K562 (cell line): ENCODE measurements at regions not wholly inside any gene's neighbourhood (a gene's known extent, or its start where the extent isn't known, plus 50 kb on each side); places are given as distances from the start of the nearest gene placed in this dataset.

Source experiments
- DPF2 ChIP-seq: fragments of 450-650 bp; IDR thresholded peaks from 2 replicates; pipeline ENCODE4 v1.6.1; 2016
- E2F3 ChIP-seq: fragments of 250-450 bp; sonication (Bioruptor Pico); IDR thresholded peaks from 2 replicates; pipeline ENCODE4 v1.4.0; 2020; ENCODE audit warnings: mild to moderate bottlenecking
- GABPA ChIP-seq: fragments of 200-800 bp; sonication (Bioruptor generic); conservative IDR thresholded peaks from 2 replicates; pipeline ENCODE4 v1.6.1; 2016; ENCODE audit warnings: low read depth, missing genetic modification characterization, missing compliant biosample characterization
- MAFK ChIP-seq: IDR thresholded peaks from 2 replicates; pipeline ENCODE4 v1.6.1; 2011; ENCODE audit warnings: low read length, improper control_type of control experiment
- MTF1 ChIP-seq: fragments of 250-450 bp; sonication (Bioruptor Pico); IDR thresholded peaks from 2 replicates; pipeline ENCODE4 v1.9.0; 2021; ENCODE audit warnings: moderate library complexity, mild to moderate bottlenecking, inconsistent platforms, borderline replicate concordance
- POLR3G ChIP-seq: IDR thresholded peaks from 2 replicates; pipeline ENCODE4 v1.6.1; 2011; ENCODE audit not compliant: insufficient read length, insufficient replicate concordance; ENCODE audit errors: extremely low read depth
- SMARCE1 ChIP-seq: fragments of 450-650 bp; IDR thresholded peaks from 2 replicates; pipeline ENCODE4 v1.7.1; 2016; ENCODE audit warnings: mild to moderate bottlenecking
- SRF ChIP-seq, 2 experiments: fragments of 250-450, 450-650 bp in 1 of 2; sonication (Bioruptor Pico) in 1 of 2; sonication (generic) in 1 of 2; formaldehyde crosslinking; IDR thresholded peaks; 2 replicates each; pipeline versions ENCODE4 v1.5.0 to v1.5.1; 2020 to 2022; ENCODE audit warnings: mild to moderate bottlenecking in 1 of 2, missing genetic modification reagents in 1 of 2
- TRIM25 ChIP-seq: fragments of 450-650 bp; IDR thresholded peaks from 2 replicates; pipeline ENCODE4 v1.7.0; 2016; ENCODE audit warnings: borderline replicate concordance
- USF1 ChIP-seq: sonication (generic); formaldehyde crosslinking; IDR thresholded peaks from 2 replicates; pipeline ENCODE4 v1.9.0; 2022; ENCODE audit warnings: mild to moderate bottlenecking, missing genetic modification reagents
- YY1 ChIP-seq, 3 experiments: IDR thresholded peaks; 2 replicates each; pipeline ENCODE4 v1.6.1; 2011; ENCODE audit warnings: low read length in 2 of 3, mild to moderate bottlenecking in 2 of 3, moderate library complexity in 2 of 3, borderline replicate concordance in 1 of 3, control low read depth in 1 of 3, low read depth in 1 of 3; ENCODE audit not compliant: insufficient read depth in 3 of 3, insufficient replicate concordance in 2 of 3, control insufficient read depth in 1 of 3, insufficient read length in 1 of 3; ENCODE audit errors: extremely low read depth in 1 of 3
- ZFPM2 ChIP-seq: fragments of 250-450 bp; sonication (Bioruptor Pico); IDR thresholded peaks from 2 replicates; pipeline ENCODE4 v1.5.1; 2022; ENCODE audit warnings: mild to moderate bottlenecking
- ZKSCAN8 ChIP-seq: fragments of 200-800 bp; sonication (Bioruptor generic); IDR thresholded peaks from 2 replicates; pipeline ENCODE4 v1.6.1; 2016; ENCODE audit warnings: missing genetic modification characterization, missing compliant biosample characterization
- ZNF232 ChIP-seq: sonication (generic); formaldehyde crosslinking; IDR thresholded peaks from 2 replicates; pipeline ENCODE4 v1.8.0; 2022; ENCODE audit warnings: mild to moderate bottlenecking, missing genetic modification reagents
- ZNF263 ChIP-seq: sonication (generic); formaldehyde crosslinking; IDR thresholded peaks from 2 replicates; pipeline ENCODE4 v1.8.0; 2022; ENCODE audit warnings: mild to moderate bottlenecking, missing genetic modification reagents, borderline replicate concordance
- ZNF444 ChIP-seq: fragments of 250-450 bp; sonication (Bioruptor Pico); IDR thresholded peaks from 2 replicates; pipeline ENCODE4 v1.4.0; 2020; ENCODE audit warnings: mild to moderate bottlenecking, moderate library complexity
- ZNF551 ChIP-seq: fragments of 250-450 bp; sonication (Bioruptor Pico); IDR thresholded peaks from 2 replicates; pipeline ENCODE4 v1.5.0; 2021; ENCODE audit warnings: mild to moderate bottlenecking, moderate library complexity
- ZNF75A ChIP-seq: fragments of 450-650 bp; formaldehyde crosslinking; IDR thresholded peaks from 2 replicates; pipeline ENCODE4 v1.4.0; 2020; ENCODE audit warnings: mild to moderate bottlenecking
- ZNF76 ChIP-seq: fragments of 250-450 bp; sonication (Bioruptor Pico); IDR thresholded peaks from 2 replicates; pipeline ENCODE4 v1.4.0; 2020; ENCODE audit warnings: mild to moderate bottlenecking, moderate library complexity, borderline replicate concordance
- ZNF77 ChIP-seq: fragments of 250-450 bp; sonication (Bioruptor Pico); IDR thresholded peaks from 2 replicates; pipeline ENCODE4 v1.5.0; 2020
- TF ChIP-seq, protein P1 (sequence below): fragments of 250-450 bp; sonication (Bioruptor Pico); IDR thresholded peaks from 2 replicates; pipeline ENCODE4 v1.5.0; 2022; ENCODE audit warnings: mild to moderate bottlenecking
- TF ChIP-seq, protein P2 (sequence below): IDR thresholded peaks from 3 replicates; pipeline ENCODE4 v1.6.1; 2011; ENCODE audit warnings: borderline replicate concordance, mild to moderate bottlenecking, moderate library complexity; ENCODE audit not compliant: insufficient read length; ENCODE audit errors: extremely low read depth

DNA sequence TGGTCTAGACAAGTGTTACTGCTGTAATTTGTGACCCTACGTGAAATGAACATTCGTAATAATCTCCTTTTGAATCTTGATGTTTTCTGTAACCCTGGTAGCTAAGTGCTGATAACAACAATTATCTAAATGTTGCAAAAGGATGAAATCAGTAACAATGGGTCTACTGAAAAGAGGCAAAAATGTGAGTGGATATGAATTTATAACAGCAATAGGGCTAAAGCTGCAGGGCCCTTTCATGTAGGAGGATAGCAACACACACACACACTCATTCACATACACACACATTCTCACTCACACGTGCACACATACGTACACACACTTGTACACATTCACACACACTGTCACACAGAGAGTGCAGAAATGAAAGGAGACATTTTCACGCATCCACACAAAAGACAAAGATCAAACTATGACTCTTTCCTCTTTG lies 200.8 kb upstream of the NEBL start (continued):
- TF ChIP-seq SMARCE1: no peak
- TF ChIP-seq MTF1 (CRISPR knock-in tag): no peak
- TF ChIP-seq ZNF444: no peak
- TF ChIP-seq ZNF77: no peak
- no peak for TF ChIP-seq MAFK
- no peak for TF ChIP-seq ZNF263 (CRISPR knock-in tag)
- TF ChIP-seq YY1 (IDR thresholded peaks at IDR 0.05; ENCODE audit: borderline replicate concordance in 1 of 3, control insufficient read depth in 1 of 3, extremely low read depth in 1 of 3, insufficient read depth in 3 of 3, insufficient read length in 1 of 3, insufficient replicate concordance in 2 of 3, low read depth in 1 of 3, low read length in 2 of 3): no peak
- no peak for TF ChIP-seq TRIM25
- no peak for TF ChIP-seq USF1 (CRISPR knock-in tag)
- TF ChIP-seq E2F3 (CRISPR knock-in tag): no peak
- TF ChIP-seq SRF (CRISPR knock-in tag; IDR thresholded peaks at IDR 0.05): peak in 1 of 2 experiments; percentile 65; a peak in 1 of 4 replicates
- TF ChIP-seq ZFPM2 (CRISPR knock-in tag): 0 out of 2 replicates have a peak, but pooled peaks have one; percentile 41
- TF ChIP-seq, protein P1, sequence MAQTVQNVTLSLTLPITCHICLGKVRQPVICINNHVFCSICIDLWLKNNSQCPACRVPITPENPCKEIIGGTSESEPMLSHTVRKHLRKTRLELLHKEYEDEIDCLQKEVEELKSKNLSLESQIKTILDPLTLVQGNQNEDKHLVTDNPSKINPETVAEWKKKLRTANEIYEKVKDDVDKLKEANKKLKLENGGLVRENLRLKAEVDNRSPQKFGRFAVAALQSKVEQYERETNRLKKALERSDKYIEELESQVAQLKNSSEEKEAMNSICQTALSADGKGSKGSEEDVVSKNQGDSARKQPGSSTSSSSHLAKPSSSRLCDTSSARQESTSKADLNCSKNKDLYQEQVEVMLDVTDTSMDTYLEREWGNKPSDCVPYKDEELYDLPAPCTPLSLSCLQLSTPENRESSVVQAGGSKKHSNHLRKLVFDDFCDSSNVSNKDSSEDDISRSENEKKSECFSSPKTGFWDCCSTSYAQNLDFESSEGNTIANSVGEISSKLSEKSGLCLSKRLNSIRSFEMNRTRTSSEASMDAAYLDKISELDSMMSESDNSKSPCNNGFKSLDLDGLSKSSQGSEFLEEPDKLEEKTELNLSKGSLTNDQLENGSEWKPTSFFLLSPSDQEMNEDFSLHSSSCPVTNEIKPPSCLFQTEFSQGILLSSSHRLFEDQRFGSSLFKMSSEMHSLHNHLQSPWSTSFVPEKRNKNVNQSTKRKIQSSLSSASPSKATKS (CRISPR knock-in tag): no peak
- TF ChIP-seq, protein P2, sequence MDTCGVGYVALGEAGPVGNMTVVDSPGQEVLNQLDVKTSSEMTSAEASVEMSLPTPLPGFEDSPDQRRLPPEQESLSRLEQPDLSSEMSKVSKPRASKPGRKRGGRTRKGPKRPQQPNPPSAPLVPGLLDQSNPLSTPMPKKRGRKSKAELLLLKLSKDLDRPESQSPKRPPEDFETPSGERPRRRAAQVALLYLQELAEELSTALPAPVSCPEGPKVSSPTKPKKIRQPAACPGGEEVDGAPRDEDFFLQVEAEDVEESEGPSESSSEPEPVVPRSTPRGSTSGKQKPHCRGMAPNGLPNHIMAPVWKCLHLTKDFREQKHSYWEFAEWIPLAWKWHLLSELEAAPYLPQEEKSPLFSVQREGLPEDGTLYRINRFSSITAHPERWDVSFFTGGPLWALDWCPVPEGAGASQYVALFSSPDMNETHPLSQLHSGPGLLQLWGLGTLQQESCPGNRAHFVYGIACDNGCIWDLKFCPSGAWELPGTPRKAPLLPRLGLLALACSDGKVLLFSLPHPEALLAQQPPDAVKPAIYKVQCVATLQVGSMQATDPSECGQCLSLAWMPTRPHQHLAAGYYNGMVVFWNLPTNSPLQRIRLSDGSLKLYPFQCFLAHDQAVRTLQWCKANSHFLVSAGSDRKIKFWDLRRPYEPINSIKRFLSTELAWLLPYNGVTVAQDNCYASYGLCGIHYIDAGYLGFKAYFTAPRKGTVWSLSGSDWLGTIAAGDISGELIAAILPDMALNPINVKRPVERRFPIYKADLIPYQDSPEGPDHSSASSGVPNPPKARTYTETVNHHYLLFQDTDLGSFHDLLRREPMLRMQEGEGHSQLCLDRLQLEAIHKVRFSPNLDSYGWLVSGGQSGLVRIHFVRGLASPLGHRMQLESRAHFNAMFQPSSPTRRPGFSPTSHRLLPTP: no peak
- TF ChIP-seq ZNF551 (CRISPR knock-in tag): no peak
- TF ChIP-seq POLR3G: no peak
- no peak for TF ChIP-seq ZNF232
- TF ChIP-seq DPF2: no peak
- 0 out of 2 replicates have a peak, but pooled peaks have one; percentile 29 for TF ChIP-seq ZNF75A
- no peak for TF ChIP-seq ZNF76
- no peak for TF ChIP-seq GABPA (tag)
- TF ChIP-seq ZKSCAN8: no peak
